H54 (cell line): ENCODE measurements at regions not wholly inside any gene's neighbourhood (a gene's known extent, or its start where the extent isn't known, plus 50 kb on each side); places are given as distances from the start of the nearest gene placed in this dataset.

ENCODE experiments used
- DNase-seq: peaks from one replicate; pipeline ENCODE4 v3.0.0; 2011; ENCODE audit warnings: low spot score, mixed read lengths; ENCODE audit not compliant: insufficient read length
- FAIRE-seq: peaks from 3 replicates; lab custom pipeline; 2011; peaks lifted over from hg19 to GRCh38; lab: Jason Lieb, UNC
- POLR2A ChIP-seq: IDR thresholded peaks from 2 replicates; pipeline ENCODE4 v1.6.1; 2011; ENCODE audit warnings: low read depth, mild to moderate bottlenecking, low read length

GRCh38 chr2:177123048-177123447 is 89.5 kb upstream of the HNRNPA3 start:
- DNase-seq (no peak), FAIRE-seq (no peak)
- no peak for TF ChIP-seq POLR2A

- FAIRE-seq (no peak), DNase-seq (no peak)
- TF ChIP-seq POLR2A: no peak
Observed at GRCh38 chr2:177124371-177124770, 88.2 kb upstream of the HNRNPA3 start.

- FAIRE-seq (no peak), DNase-seq (no peak)
- no peak for TF ChIP-seq POLR2A
Observed at GRCh38 chr2:177127821-177128220, 84.8 kb upstream of the HNRNPA3 start.

DNA sequence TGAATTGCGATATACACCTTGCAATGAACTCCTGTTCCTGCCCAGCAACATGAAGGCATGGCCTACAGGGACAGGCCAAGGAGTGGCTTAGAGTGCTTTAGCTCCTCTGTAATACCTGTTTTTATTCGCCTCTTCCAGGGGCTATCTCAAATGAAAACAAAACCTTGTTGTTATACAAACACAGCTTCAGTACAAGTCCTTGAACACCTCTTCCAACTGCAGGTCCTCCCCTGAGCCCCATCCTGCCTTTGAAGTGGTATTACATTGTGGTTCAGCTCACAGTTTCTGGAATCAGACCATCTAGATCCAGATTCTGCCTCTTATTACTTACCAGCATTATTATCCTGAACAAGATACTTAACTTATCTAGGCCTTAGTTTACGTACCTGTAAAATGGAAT is 83.0 kb upstream of the HNRNPA3 start:
- TF ChIP-seq POLR2A: no peak
- FAIRE-seq (no peak), DNase-seq (no peak)

DNA sequence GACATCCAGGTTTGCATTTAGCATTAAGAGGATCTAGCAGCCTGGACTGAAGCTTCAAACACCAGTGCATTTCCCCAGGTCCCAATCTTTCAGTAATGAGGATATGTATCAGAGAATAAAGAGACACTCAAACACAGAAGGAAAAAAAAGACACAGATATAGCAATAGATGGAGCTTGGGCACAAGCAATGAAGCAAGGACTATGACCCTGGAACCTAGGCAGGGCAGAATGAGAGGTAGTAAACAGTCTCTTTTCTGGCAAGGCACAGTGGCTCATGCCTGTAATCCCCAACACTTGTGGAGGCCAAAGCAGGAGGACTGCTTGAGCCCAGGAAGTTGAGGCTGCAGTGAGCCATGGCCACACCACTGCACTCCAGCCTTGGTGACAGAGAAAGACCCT is 80.7 kb upstream of the HNRNPA3 start:
- no peak for TF ChIP-seq POLR2A
- DNase-seq (no peak), FAIRE-seq (no peak)

DNA sequence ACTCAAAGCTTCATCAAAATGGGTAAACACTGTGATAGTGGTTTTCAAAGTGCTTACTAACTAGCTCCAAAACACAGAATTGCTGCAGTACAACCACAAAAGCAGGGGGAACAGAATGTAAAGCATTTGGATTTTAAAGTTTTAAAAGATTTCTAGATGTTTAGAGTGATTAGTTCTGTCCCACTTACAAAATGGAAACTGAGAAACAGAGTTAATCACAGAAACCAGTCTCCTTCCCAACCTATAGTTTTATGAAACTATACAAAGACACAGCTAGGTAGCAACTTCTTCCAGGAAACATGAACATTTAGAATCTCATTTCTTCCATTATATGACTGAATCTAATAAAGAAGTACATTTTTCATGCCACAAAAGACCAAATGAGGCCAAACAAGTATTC is 73.8 kb upstream of the HNRNPA3 start:
- FAIRE-seq (no peak), DNase-seq (no peak)
- no peak for TF ChIP-seq POLR2A

GRCh38 chr2:177141866-177142265 is 70.7 kb upstream of the HNRNPA3 start:
- no peak for DNase-seq
- no peak for TF ChIP-seq POLR2A
- FAIRE-seq: no peak

- peak; percentile 32 for DNase-seq
- FAIRE-seq: peak; percentile 96
- no peak for TF ChIP-seq POLR2A
Observed at GRCh38 chr2:177143444-177143843, 69.2 kb upstream of the HNRNPA3 start.

GRCh38 chr2:177147093-177147694 is 65.4 kb upstream of the HNRNPA3 start:
- FAIRE-seq (peak; percentile 65), DNase-seq (peak; percentile 11)
- TF ChIP-seq POLR2A: no peak

- no peak for TF ChIP-seq POLR2A
- DNase-seq (no peak), FAIRE-seq (peak; percentile 11)
Observed at GRCh38 chr2:177147834-177148445, 64.7 kb upstream of the HNRNPA3 start.

GRCh38 chr2:177148477-177149154 is 64.0 kb upstream of the HNRNPA3 start:
- TF ChIP-seq POLR2A: no peak
- FAIRE-seq: peak; percentile 91
- peak; percentile 30 for DNase-seq

GRCh38 chr2:177149155-177149503 is 63.5 kb upstream of the HNRNPA3 start:
- FAIRE-seq: no peak
- no peak for TF ChIP-seq POLR2A
- DNase-seq: no peak

DNA sequence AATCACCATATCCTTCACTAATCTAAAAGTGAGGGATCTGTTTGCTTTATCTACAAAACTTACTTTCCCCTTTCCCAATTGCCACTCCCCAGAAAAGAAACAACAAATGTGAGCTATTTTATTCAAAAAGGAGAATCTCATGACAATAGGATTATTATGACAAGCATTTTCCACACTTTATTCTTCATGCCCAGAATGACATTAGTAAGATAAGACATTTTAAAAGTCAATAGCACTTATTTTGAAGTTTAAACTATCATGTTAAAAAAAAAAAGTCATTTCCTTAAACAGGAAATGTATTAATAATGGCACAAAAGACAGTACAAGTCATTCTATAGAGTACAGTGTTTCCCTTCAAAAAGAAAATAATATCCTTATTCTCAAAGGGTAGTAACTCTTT is 58.8 kb upstream of the HNRNPA3 start:
- no peak for FAIRE-seq
- TF ChIP-seq POLR2A: no peak

DNA sequence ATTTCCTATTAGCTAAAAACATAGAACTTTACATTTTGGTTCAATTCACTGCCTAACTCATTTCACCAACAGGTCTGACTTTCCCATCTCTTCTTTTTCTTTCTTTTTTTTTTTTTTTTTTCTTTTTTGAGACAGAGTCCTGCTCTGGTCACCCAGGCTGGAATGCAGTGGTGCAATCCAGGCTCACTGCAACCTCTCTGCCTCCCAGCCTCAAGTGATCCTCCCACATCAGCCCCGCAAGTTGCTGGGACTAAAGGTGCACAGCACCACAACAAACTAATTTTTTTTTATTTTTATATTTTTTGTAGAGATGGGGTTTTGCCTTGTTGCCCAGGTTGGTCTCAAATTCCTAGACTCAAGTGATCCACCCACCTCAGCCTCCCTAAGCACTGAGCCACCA is 57.8 kb upstream of the HNRNPA3 start:
- DNase-seq: no peak
- no peak for FAIRE-seq
- TF ChIP-seq POLR2A: no peak

More for the DNA sequence above, 58.8 kb upstream of the HNRNPA3 start:
- no peak for DNase-seq

DNA sequence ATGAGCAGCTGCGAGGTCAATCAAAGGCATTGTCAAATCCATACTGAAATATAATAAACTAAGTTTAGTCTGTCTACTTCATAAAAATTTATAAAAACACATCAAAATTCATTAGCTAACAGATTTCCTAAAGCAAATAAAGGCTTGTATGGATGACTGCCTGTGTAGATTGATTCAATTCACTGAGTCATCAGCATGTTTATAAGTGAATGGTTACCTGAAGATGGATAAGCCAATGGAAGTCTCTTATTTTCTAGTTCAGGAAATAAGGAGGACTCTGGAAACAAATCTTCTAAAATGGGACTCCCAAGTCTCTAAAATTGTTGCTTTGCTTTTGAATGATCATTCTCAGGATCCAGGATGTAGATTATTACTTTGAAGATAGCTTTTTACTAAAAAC is 57.0 kb upstream of the HNRNPA3 start:
- no peak for TF ChIP-seq POLR2A
- no peak for FAIRE-seq
- no peak for DNase-seq
